ENCODE measurements at regions not wholly inside any gene's neighbourhood (a gene's known extent, or its start where the extent isn't known, plus 50 kb on each side); places are given as distances from the start of the nearest gene placed in this dataset.

DNA sequence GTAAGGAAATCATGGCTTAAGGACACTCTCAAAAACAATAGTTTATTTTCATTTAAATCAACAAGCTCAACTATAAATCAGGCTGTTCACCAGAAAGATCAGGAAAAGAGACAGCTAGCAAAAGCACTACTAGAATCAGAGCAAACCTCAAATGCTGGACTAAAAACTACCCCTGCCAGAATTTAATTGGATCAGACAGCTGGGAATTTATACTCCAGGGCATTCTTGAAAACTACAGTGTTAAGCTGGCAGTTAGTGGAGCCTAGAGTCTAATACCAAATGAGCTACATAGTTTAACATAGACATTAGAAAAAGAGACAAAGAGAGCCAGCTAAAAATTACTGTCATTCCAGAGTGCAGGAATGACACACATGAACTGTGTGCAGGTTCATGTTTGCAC lies 1016.4 kb upstream of the CRIM1 start:
- no peaks in the 10 kb centered on the region for H4K20me1 ChIP-seq (ENCODE audit: insufficient read depth)
- H3F3A ChIP-seq (replicated peaks; ENCODE audit: insufficient read depth): no peaks in the 10 kb centered on the region
- H3K27ac ChIP-seq (ENCODE audit: low read depth in 2 of 2, low read length in 1 of 2): no peak overlapping the region
- ChIA-PET CTCF (interaction anchor here (0.9 to 1.2 kb wide), 2 partner anchors 23 to 72 kb away, joined by 3 read pairs; no protein-coding TSS in a partner anchor), POLR2A (no interaction called here)
- H3K9me3 ChIP-seq: no peaks in the 10 kb centered on the region
- no peaks in the 10 kb centered on the region for H3K79me2 ChIP-seq (ENCODE audit: insufficient read depth)
- no peak overlapping the region for H2AFZ ChIP-seq (ENCODE audit: low read depth)
- H3K4me1 ChIP-seq (ENCODE audit: control insufficient read depth in 1 of 2, insufficient read depth in 2 of 2, low read depth in 1 of 2, low read length in 1 of 2): no peaks in the 10 kb centered on the region
- H3K27me3 ChIP-seq (ENCODE audit: insufficient read depth): no peaks in the 10 kb centered on the region
- H3K36me3 ChIP-seq (replicated peaks in 1 of 2; ENCODE audit: control insufficient read depth in 1 of 2, insufficient read depth in 2 of 2, low read length in 1 of 2): no peaks in the 10 kb centered on the region
- TF ChIP-seq ELF1 (IDR thresholded peaks at IDR 0.05) (no peak), RXRA (IDR thresholded peaks at IDR 0.05; ENCODE audit: borderline replicate concordance, low read depth) (no peak), EP300 (IDR thresholded peaks at IDR 0.05; ENCODE audit: borderline replicate concordance in 1 of 2, low read depth in 1 of 2, low read length in 1 of 2) (no peak), GATA2 (CRISPR knock-in tag; IDR thresholded peaks at IDR 0.05) (no peak), GABPA (IDR thresholded peaks at IDR 0.05; ENCODE audit: low read depth) (no peak), EZH2phosphoT487 (IDR thresholded peaks at IDR 0.05; ENCODE audit: borderline replicate concordance, low read depth) (no peak), RCOR1 (IDR thresholded peaks at IDR 0.05; ENCODE audit: low read length) (no peak), FOSL2 (IDR thresholded peaks at IDR 0.05; ENCODE audit: borderline replicate concordance, low read depth) (no peak), MXI1 (IDR thresholded peaks at IDR 0.05; ENCODE audit: low read depth, low read length) (no peak), SIN3A (IDR thresholded peaks at IDR 0.05; ENCODE audit: borderline replicate concordance, low read depth, low read length) (no peak), NFIC (IDR thresholded peaks at IDR 0.05; ENCODE audit: borderline replicate concordance) (no peak), MEF2A (IDR thresholded peaks at IDR 0.05; ENCODE audit: borderline replicate concordance, low read depth) (no peak), JUND (IDR thresholded peaks at IDR 0.05) (no peak)
- no peak overlapping the region for H3K9ac ChIP-seq
- no peaks in the 10 kb centered on the region for H3K9me2 ChIP-seq
- no peak overlapping the region for H3K4me2 ChIP-seq
- H3K4me3 ChIP-seq (ENCODE audit: low read depth in 2 of 2, low read length in 1 of 2): no peak overlapping the region
- DNase-seq: no peak

DNA sequence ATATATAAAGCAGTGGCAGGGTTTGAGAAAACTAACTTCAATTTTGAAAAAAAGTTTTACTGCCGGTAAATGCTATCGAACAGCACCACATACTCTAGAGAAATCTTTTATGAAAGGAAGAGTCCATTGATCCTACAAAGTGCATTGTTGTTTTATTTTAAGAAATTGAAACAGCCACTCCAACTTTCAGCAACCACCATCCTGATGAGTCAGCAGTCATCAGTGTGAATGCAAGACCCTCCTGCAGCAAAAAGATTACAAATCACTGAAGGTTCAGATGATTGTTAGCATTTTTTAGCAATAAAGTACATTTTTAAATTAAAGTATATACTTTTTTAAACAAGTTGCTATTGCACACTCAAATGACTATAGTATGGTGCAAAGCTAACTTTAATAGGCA lies 1017.7 kb upstream of the CRIM1 start:
- Histone ChIP-seq H2AFZ (ENCODE audit: low read depth) (no peak overlapping the region), H3K9me2 (no peaks in the 10 kb centered on the region), H4K20me1 (ENCODE audit: insufficient read depth) (no peaks in the 10 kb centered on the region), H3K4me2 (no peak overlapping the region), H3K9ac (no peak overlapping the region), H3K9me3 (no peaks in the 10 kb centered on the region), H3F3A (replicated peaks; ENCODE audit: insufficient read depth) (no peaks in the 10 kb centered on the region), H3K4me1 (ENCODE audit: control insufficient read depth in 1 of 2, insufficient read depth in 2 of 2, low read depth in 1 of 2, low read length in 1 of 2) (no peaks in the 10 kb centered on the region), H3K27ac (ENCODE audit: low read depth in 2 of 2, low read length in 1 of 2) (no peak overlapping the region), H3K36me3 (replicated peaks in 1 of 2; ENCODE audit: control insufficient read depth in 1 of 2, insufficient read depth in 2 of 2, low read length in 1 of 2) (no peaks in the 10 kb centered on the region), H3K27me3 (ENCODE audit: insufficient read depth) (no peaks in the 10 kb centered on the region), H3K4me3 (ENCODE audit: low read depth in 2 of 2, low read length in 1 of 2) (no peak overlapping the region), H3K79me2 (ENCODE audit: insufficient read depth) (no peaks in the 10 kb centered on the region)
- TF ChIP-seq ZBTB33 (IDR thresholded peaks at IDR 0.05; ENCODE audit: borderline replicate concordance, low read depth) (no peak), TAF1 (IDR thresholded peaks at IDR 0.05; ENCODE audit: borderline replicate concordance, low read depth, low read length) (no peak)
- TF ChIP-seq, protein P1, sequence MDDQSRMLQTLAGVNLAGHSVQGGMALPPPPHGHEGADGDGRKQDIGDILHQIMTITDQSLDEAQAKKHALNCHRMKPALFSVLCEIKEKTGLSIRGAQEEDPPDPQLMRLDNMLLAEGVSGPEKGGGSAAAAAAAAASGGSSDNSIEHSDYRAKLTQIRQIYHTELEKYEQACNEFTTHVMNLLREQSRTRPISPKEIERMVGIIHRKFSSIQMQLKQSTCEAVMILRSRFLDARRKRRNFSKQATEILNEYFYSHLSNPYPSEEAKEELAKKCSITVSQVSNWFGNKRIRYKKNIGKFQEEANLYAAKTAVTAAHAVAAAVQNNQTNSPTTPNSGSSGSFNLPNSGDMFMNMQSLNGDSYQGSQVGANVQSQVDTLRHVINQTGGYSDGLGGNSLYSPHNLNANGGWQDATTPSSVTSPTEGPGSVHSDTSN (IDR thresholded peaks at IDR 0.05): no peak
- TF ChIP-seq, protein P2, sequence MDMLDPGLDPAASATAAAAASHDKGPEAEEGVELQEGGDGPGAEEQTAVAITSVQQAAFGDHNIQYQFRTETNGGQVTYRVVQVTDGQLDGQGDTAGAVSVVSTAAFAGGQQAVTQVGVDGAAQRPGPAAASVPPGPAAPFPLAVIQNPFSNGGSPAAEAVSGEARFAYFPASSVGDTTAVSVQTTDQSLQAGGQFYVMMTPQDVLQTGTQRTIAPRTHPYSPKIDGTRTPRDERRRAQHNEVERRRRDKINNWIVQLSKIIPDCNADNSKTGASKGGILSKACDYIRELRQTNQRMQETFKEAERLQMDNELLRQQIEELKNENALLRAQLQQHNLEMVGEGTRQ (IDR thresholded peaks at IDR 0.05; ENCODE audit: borderline replicate concordance, low read depth, low read length): no peak
- DNase-seq: no peak
- ChIA-PET POLR2A (no interaction called here), CTCF (interaction anchor here (1.2 kb wide), 1 partner anchor 73 kb away, joined by 3 read pairs; no protein-coding TSS in a partner anchor)
- 52% methylated on average over 2 of the region's 2 CpGs for WGBS (ENCODE audit: low lambda C conversion rate)

All from SK-N-SH (cell line).